Thyroid gland (tissue), 4 donors: ENCODE measurements at regions not wholly inside any gene's neighbourhood (a gene's known extent, or its start where the extent isn't known, plus 50 kb on each side); places are given as distances from the start of the nearest gene placed in this dataset.
"Not testable (repeated sequence)": the region's sequence is repeated elsewhere in the genome, so short reads cannot be mapped to it uniquely, and the experiment has no call there.

Source experiments
- DNase-seq, 2 donors: peaks; one replicate each; pipeline ENCODE4 v3.0.0-alpha.2; 2019
- H3K27ac ChIP-seq, 3 donors: fragments of 200-600 bp; sonication (generic); 1 replicate in 2 of 3; 2 replicates in 1 of 3; pipeline ENCODE4 v1.5.1; 2016 to 2019; ENCODE audit warnings: mild to moderate bottlenecking in 1 of 3, moderate library complexity in 1 of 3
- H3K27me3 ChIP-seq: fragments of 200-600 bp; sonication (generic); one replicate; pipeline ENCODE4 v1.5.1; 2019
- H3K36me3 ChIP-seq, 2 donors: fragments of 200-600 bp; sonication (generic); one replicate each; pipeline ENCODE4 v1.5.1; 2016 to 2019
- H3K4me1 ChIP-seq, 2 donors: fragments of 200-600 bp; sonication (generic); one replicate each; pipeline ENCODE4 v1.5.1; 2017 to 2019
- H3K4me3 ChIP-seq, 3 donors: fragments of 200-600 bp; sonication (generic); replicated peaks in 1 of 3; 1 replicate in 2 of 3; 2 replicates in 1 of 3; pipeline ENCODE4 v1.5.1; 2016; ENCODE audit warnings: mild to moderate bottlenecking in 1 of 3
- H3K9me3 ChIP-seq: fragments of 200-600 bp; sonication (generic); one replicate; pipeline ENCODE4 v1.5.1; 2017
- WGBS, 2 donors: methylation state at CpG; one replicate each; pipeline ENCODE4 v1.1.5; 2017; 5-methylcytosine and 5-hydroxymethylcytosine counted together
- intact Hi-C: fragments of 100-400 bp; cut with DNase I; formaldehyde crosslinking; loops from one replicate; pipeline ENCODE4 v1.15.1; 2023

GRCh38 chr15:21656798-21657397 lies 216.6 kb upstream of the POTEB3 start:
- intact Hi-C loops, H3K4me3 ChIP-seq, DNase-seq, H3K27ac ChIP-seq, H3K4me1 ChIP-seq, H3K36me3 ChIP-seq, H3K27me3 ChIP-seq, H3K9me3 ChIP-seq: not testable (repeated sequence)
- WGBS, 2 donors: no CpG with 5 or more reads among the region's 17 CpGs

DNA sequence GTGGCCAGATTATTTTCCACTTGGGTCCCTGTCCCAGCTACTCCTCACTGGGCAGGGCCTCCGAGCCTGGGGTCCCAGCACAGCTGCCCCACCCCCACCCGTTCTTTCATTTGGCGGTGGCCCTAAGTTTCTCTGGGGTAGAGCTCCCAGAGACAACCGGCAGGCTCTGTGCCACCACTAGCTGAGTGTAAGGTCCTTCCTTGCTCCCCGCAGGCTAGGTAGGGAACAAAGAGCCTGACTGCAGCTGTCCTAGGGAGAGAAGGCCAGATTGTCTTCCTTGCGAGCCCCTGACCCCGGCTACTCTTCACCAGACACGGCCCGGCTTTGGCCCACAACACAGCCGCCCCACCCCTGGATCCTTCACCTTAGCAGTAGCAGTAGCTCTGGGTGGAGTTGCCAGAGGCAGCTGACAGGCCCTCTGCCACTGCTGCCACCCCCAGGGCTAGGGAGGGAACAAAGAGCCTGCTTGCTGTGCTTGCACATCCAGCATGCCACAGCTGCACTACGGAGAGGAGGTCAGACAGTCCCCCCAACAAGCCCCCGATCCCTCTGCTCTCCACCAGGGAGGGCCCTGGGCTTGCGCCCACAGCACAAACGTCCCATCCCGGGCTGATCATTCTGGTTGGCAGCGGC lies 215.9 kb upstream of the POTEB3 start:
- DNase-seq, intact Hi-C loops, H3K36me3 ChIP-seq, H3K4me1 ChIP-seq, H3K27ac ChIP-seq, H3K4me3 ChIP-seq, H3K9me3 ChIP-seq, H3K27me3 ChIP-seq: not testable (repeated sequence)
- no CpG with 5 or more reads among the region's 16 CpGs for WGBS, 2 donors

GRCh38 chr15:21653707-21654106 lies 213.4 kb upstream of the POTEB3 start:
- H3K27me3 ChIP-seq, H3K36me3 ChIP-seq, H3K4me3 ChIP-seq, H3K27ac ChIP-seq, intact Hi-C loops, DNase-seq, H3K4me1 ChIP-seq, H3K9me3 ChIP-seq: not testable (repeated sequence)
- WGBS, 2 donors: no CpG with 5 or more reads among the region's 5 CpGs

- H3K36me3 ChIP-seq, H3K4me1 ChIP-seq, DNase-seq, H3K27ac ChIP-seq, H3K9me3 ChIP-seq, H3K27me3 ChIP-seq, H3K4me3 ChIP-seq, intact Hi-C loops: not testable (repeated sequence)
- no CpG with 5 or more reads among the region's 2 CpGs for WGBS, 2 donors
Observed at GRCh38 chr15:21638770-21639169, 198.5 kb upstream of the POTEB3 start.

DNA sequence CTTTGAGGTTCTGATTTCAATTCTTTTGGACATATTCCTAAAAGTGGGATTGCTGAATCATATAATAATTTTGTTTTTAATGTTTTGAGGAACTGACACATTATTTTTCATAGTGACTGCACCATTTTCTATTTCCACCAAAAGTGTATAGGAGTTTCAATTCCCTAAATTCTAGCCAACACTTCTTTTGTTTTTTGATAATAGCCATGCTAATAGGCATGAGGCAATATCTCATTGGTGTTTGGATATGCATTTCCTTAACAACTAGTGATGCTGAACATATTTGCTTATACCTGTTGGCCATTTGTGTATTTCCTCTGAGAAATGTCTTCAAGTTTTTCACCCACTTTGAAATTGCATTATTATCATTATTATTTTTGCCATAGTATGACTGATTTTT lies 186.4 kb upstream of the POTEB3 start:
- H3K4me1 ChIP-seq, H3K4me3 ChIP-seq, H3K9me3 ChIP-seq, DNase-seq, intact Hi-C loops, H3K27me3 ChIP-seq, H3K36me3 ChIP-seq, H3K27ac ChIP-seq: not testable (repeated sequence)

DNA sequence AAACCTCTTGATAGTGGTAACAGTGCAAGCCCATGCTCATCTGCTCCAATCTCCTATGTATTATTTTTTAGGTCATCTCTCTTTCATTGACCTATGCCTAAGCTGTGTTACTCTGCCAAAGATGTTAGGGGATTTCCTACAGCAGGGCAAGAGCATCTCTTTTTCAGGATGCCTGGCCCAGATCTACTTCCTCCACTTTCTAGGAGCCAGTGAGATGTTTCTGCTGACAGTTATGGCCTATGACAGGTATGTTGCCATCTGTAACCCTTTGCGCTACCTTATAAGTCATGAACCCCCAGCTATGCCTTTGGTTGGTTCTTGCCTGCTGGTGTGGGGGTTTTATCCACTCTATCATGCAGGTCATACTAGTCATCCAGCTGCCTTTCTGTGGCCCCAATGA lies 168.9 kb upstream of the POTEB3 start:
- H3K4me1 ChIP-seq, H3K27me3 ChIP-seq, H3K36me3 ChIP-seq, H3K9me3 ChIP-seq, H3K4me3 ChIP-seq, DNase-seq, H3K27ac ChIP-seq, intact Hi-C loops: not testable (repeated sequence)
- 100% methylated on average over 1 of the region's 1 CpG; no CpG with 5 or more reads in 1 of the 2 donors for WGBS, 2 donors

GRCh38 chr15:21565426-21565825 lies 125.1 kb upstream of the POTEB3 start:
- H3K9me3 ChIP-seq, H3K27ac ChIP-seq, H3K4me3 ChIP-seq, H3K36me3 ChIP-seq, H3K4me1 ChIP-seq, DNase-seq, intact Hi-C loops, H3K27me3 ChIP-seq: not testable (repeated sequence)

GRCh38 chr15:21551809-21552208 lies 111.5 kb upstream of the POTEB3 start:
- intact Hi-C loops, H3K27me3 ChIP-seq, H3K4me1 ChIP-seq, H3K4me3 ChIP-seq, DNase-seq, H3K9me3 ChIP-seq, H3K36me3 ChIP-seq, H3K27ac ChIP-seq: not testable (repeated sequence)
- no CpG with 5 or more reads among the region's 1 CpG for WGBS, 2 donors

GRCh38 chr15:21546182-21546903 lies 106.0 kb upstream of the POTEB3 start:
- H3K27ac ChIP-seq, H3K4me1 ChIP-seq, H3K4me3 ChIP-seq, H3K27me3 ChIP-seq, H3K36me3 ChIP-seq, H3K9me3 ChIP-seq, intact Hi-C loops: not testable (repeated sequence)
- DNase-seq: peak in 1 of 2 donors; percentile 1
- WGBS, 2 donors: 46% methylated on average over 2 of the region's 4 CpGs; no CpG with 5 or more reads in 1 of the 2 donors

- H3K4me3 ChIP-seq, intact Hi-C loops, H3K36me3 ChIP-seq, H3K27ac ChIP-seq, H3K4me1 ChIP-seq, DNase-seq, H3K27me3 ChIP-seq, H3K9me3 ChIP-seq: not testable (repeated sequence)
Observed at GRCh38 chr15:21532785-21533184, 92.5 kb upstream of the POTEB3 start.

DNA sequence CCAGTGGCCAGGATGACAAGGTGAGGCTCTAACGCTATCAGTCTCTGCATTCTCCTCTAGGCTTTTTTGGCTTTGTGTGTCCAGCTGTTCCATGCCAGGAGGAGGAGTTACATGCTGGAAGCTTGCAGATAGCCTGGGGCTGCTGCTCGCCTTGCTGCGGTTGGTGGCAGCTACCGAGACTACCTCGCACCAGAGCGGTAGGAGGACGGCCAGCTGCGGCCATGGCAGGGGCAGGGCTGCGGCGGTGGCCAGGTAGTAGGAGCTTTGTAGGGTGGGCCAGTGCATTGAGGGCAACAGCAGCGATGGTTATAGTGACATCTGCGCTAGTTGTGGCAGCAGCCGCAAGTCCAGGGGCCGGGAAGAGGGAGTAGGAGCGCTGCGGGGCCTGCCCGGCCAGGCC lies 75.9 kb upstream of the POTEB3 start:
- H3K27ac ChIP-seq, DNase-seq, intact Hi-C loops: not testable (repeated sequence)

GRCh38 chr15:21515296-21515695 lies 75.0 kb upstream of the POTEB3 start:
- H3K36me3 ChIP-seq, DNase-seq, H3K4me1 ChIP-seq, H3K4me3 ChIP-seq, H3K27ac ChIP-seq, H3K9me3 ChIP-seq, intact Hi-C loops, H3K27me3 ChIP-seq: not testable (repeated sequence)
- no CpG with 5 or more reads among the region's 23 CpGs for WGBS, 2 donors

More for the DNA sequence above, 75.9 kb upstream of the POTEB3 start:
- not testable (repeated sequence) for H3K4me3 ChIP-seq, H3K27me3 ChIP-seq, H3K36me3 ChIP-seq, H3K9me3 ChIP-seq, H3K4me1 ChIP-seq
- no CpG with 5 or more reads among the region's 17 CpGs for WGBS, 2 donors

DNA sequence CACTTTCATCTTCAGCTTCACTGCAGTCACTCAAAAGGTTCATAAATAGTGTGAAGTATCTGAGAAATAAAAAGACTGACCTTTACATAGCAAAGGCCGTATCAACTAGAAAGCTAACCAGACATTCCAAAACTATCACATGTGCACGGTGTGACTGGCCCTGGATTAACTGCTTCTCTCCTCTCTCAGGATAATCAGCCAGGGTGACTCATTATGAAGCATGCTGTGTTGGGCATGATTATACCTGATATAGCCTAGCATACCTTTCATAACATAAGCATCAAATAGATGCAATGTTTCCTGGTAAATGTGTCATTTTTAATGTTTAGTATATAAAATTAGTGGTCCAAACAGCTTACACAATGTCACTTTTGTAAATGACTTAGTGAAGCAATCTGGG lies 62.7 kb upstream of the POTEB3 start:
- H3K4me1 ChIP-seq, intact Hi-C loops, H3K27ac ChIP-seq, H3K27me3 ChIP-seq, DNase-seq, H3K4me3 ChIP-seq, H3K9me3 ChIP-seq, H3K36me3 ChIP-seq: not testable (repeated sequence)
- no CpG with 5 or more reads among the region's 2 CpGs for WGBS, 2 donors
